WI38 (cell line): ENCODE measurements at regions not wholly inside any gene's neighbourhood (a gene's known extent, or its start where the extent isn't known, plus 50 kb on each side); places are given as distances from the start of the nearest gene placed in this dataset.

Source experiments
- H3K4me3 ChIP-seq: 2 replicates; pipeline ENCODE4 v1.5.1; 2011; ENCODE audit warnings: low read depth, mild to moderate bottlenecking, control low read depth, low read length
- CTCF ChIP-seq: IDR thresholded peaks from 2 replicates; pipeline ENCODE4 v1.5.1; 2012; ENCODE audit warnings: low read depth, mild to moderate bottlenecking, control low read depth, low read length

- peak overlapping the region; percentile 14; the same call in 1 of the 2 replicates for H3K4me3 ChIP-seq
- no peak for TF ChIP-seq CTCF
These were observed 193.1 kb upstream of the SEMA3C start for GRCh38 chr7:81111781-81112540.

GRCh38 chr7:81111358-81111757 lies 192.5 kb upstream of the SEMA3C start:
- H3K4me3 ChIP-seq: no peak overlapping the region; the same call in 1 of the 2 replicates
- TF ChIP-seq CTCF: no peak

GRCh38 chr7:81110673-81111072 lies 191.8 kb upstream of the SEMA3C start:
- no peak overlapping the region for H3K4me3 ChIP-seq
- TF ChIP-seq CTCF: no peak

- no peak for TF ChIP-seq CTCF
- H3K4me3 ChIP-seq: no peak overlapping the region
These were observed 179.4 kb upstream of the SEMA3C start for GRCh38 chr7:81098213-81098612.

- no peak for TF ChIP-seq CTCF
- no peak overlapping the region for H3K4me3 ChIP-seq
These were observed 176.1 kb upstream of the SEMA3C start for GRCh38 chr7:81094952-81095351.

- no peak overlapping the region for H3K4me3 ChIP-seq
- no peak for TF ChIP-seq CTCF
These were observed 162.8 kb upstream of the SEMA3C start for GRCh38 chr7:81081616-81082015.

GRCh38 chr7:81080553-81080952 lies 161.7 kb upstream of the SEMA3C start:
- no peak for TF ChIP-seq CTCF
- H3K4me3 ChIP-seq: no peak overlapping the region
